PFSK-1 (cell line): ENCODE measurements at regions not wholly inside any gene's neighbourhood (a gene's known extent, or its start where the extent isn't known, plus 50 kb on each side); places are given as distances from the start of the nearest gene placed in this dataset.

ENCODE experiments used
- POLR2AphosphoS5 ChIP-seq: IDR thresholded peaks from 2 replicates; pipeline ENCODE4 v1.6.1; 2012; ENCODE audit warnings: low read depth, mild to moderate bottlenecking, control low read depth, low read length, moderate library complexity
- REST ChIP-seq, 2 experiments: IDR thresholded peaks; 2 replicates each; pipeline versions ENCODE4 v1.6.1 to v1.8.0; 2011 to 2012; ENCODE audit warnings: low read depth in 2 of 2, low read length in 2 of 2, control low read depth in 1 of 2, inconsistent platforms in 1 of 2, mild to moderate bottlenecking in 1 of 2, moderate library complexity in 1 of 2; ENCODE audit not compliant: insufficient read depth in 1 of 2
- SIN3A ChIP-seq: IDR thresholded peaks from 2 replicates; pipeline ENCODE4 v1.6.1; 2012; ENCODE audit warnings: mild to moderate bottlenecking, low read length, moderate library complexity, borderline replicate concordance; ENCODE audit not compliant: insufficient read depth

GRCh38 chr10:124279298-124279697 lies 139.4 kb downstream of the OAT start:
- TF ChIP-seq REST (IDR thresholded peaks at IDR 0.05; ENCODE audit: insufficient read depth in 1 of 2, low read depth in 2 of 2, low read length in 2 of 2) = no peak
- no peak for TF ChIP-seq SIN3A
- no peak for TF ChIP-seq POLR2AphosphoS5
